Activated naive CD8-positive, alpha-beta T cell treated with anti-CD3 and anti-CD28 coated beads for 36 hours (primary cell): ENCODE measurements at regions not wholly inside any gene's neighbourhood (a gene's known extent, or its start where the extent isn't known, plus 50 kb on each side); places are given as distances from the start of the nearest gene placed in this dataset.

Experiments
- DNase-seq: peaks from one replicate; pipeline ENCODE4 v3.0.0; 2021
- H3K27ac Mint-ChIP-seq: one replicate; pipeline ENCODE4 v1.8.0; 2022; ENCODE audit warnings: mild to moderate bottlenecking, moderate library complexity, mixed read lengths
- H3K27me3 Mint-ChIP-seq: one replicate; pipeline ENCODE4 v1.8.0; 2022; ENCODE audit warnings: mild to moderate bottlenecking, mixed read lengths
- H3K36me3 Mint-ChIP-seq: one replicate; pipeline ENCODE4 v1.8.0; 2021; ENCODE audit warnings: mild to moderate bottlenecking, mixed read lengths
- H3K4me1 Mint-ChIP-seq: one replicate; pipeline ENCODE4 v1.8.0; 2021; ENCODE audit warnings: mixed read lengths
- H3K4me3 Mint-ChIP-seq: one replicate; pipeline ENCODE4 v1.8.0; 2022; ENCODE audit warnings: mild to moderate bottlenecking, moderate library complexity, mixed read lengths
- H3K9me3 Mint-ChIP-seq: one replicate; pipeline ENCODE4 v1.8.0; 2022; ENCODE audit warnings: mixed read lengths

DNA sequence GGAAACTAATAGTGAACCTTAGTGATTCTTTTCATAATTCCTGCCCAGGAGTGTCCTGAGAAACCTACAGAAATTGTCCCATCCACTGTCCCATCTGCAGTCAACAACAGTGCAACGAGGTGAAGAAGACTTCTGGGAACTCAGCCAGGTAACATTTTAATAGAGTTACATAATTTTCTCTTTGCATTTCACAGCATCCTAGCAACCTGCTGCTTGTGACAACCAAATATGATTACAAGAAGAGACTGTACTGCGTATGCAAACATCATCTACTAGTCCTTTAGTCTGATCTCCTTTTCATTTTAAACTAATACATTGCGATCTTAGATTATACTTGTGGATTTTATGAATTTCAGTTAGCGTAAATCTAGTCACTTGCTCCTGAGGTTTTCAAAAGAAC, 951.6 kb downstream of the TFAP2A start:
- no peak overlapping the region for H3K27ac Mint-ChIP-seq

DNA sequence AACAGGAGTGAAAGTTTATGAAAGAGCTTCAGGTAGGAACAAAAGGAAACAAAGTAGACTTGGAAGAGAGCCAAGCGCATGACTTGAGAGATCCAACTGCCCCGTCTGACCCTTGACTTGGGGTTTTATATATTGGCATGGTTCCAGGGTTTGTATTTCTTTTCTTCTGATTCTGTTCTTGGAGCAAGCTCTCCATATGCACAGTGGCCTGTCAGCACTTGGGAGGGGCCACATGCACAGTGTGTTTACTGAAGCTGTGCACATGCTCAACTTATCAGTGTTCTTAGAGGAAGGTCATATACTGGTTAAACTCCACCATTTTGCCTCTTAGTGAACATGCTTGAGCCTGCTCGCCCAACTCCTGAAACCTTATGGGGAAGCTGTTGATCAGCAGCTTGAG, 953.7 kb downstream of the TFAP2A start:
- Mint-ChIP-seq H3K4me1 (no peaks in the 10 kb centered on the region), H3K4me3 (no peak overlapping the region), H3K27me3 (no peaks in the 10 kb centered on the region), H3K36me3 (no peaks in the 10 kb centered on the region), H3K9me3 (no peaks in the 10 kb centered on the region), H3K27ac (no peak overlapping the region)
- no peak for DNase-seq

More for the DNA sequence above, 951.6 kb downstream of the TFAP2A start:
- H3K4me3 Mint-ChIP-seq, result no peak overlapping the region
- DNase-seq, result no peak
- no peaks in the 10 kb centered on the region for H3K9me3 Mint-ChIP-seq
- H3K36me3 Mint-ChIP-seq, result no peaks in the 10 kb centered on the region
- H3K4me1 Mint-ChIP-seq, result no peaks in the 10 kb centered on the region
- H3K27me3 Mint-ChIP-seq, result no peaks in the 10 kb centered on the region

DNA sequence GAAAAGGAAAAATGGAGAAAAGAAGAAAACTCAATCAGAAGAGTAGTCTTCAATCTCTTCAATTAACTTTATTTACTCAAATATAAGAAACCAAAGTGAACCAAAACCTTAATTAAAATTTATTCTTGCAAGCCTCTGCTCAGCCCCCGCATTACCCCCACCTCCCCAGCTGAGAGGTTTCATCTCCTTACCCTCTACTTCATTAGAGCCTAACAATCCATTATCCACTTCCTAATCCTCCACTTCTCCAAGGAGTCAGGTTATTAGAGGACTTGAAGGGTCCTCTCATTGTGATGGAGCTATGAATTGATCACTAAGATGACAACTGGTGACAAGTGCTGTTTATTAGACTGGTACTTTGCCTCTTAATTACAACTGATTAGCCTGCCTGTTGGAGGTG, 956.5 kb downstream of the TFAP2A start:
- Mint-ChIP-seq H3K27me3 (no peaks in the 10 kb centered on the region), H3K9me3 (no peaks in the 10 kb centered on the region), H3K4me3 (no peak overlapping the region), H3K36me3 (no peaks in the 10 kb centered on the region), H3K27ac (no peak overlapping the region), H3K4me1 (no peaks in the 10 kb centered on the region)
- DNase-seq, result no peak

DNA sequence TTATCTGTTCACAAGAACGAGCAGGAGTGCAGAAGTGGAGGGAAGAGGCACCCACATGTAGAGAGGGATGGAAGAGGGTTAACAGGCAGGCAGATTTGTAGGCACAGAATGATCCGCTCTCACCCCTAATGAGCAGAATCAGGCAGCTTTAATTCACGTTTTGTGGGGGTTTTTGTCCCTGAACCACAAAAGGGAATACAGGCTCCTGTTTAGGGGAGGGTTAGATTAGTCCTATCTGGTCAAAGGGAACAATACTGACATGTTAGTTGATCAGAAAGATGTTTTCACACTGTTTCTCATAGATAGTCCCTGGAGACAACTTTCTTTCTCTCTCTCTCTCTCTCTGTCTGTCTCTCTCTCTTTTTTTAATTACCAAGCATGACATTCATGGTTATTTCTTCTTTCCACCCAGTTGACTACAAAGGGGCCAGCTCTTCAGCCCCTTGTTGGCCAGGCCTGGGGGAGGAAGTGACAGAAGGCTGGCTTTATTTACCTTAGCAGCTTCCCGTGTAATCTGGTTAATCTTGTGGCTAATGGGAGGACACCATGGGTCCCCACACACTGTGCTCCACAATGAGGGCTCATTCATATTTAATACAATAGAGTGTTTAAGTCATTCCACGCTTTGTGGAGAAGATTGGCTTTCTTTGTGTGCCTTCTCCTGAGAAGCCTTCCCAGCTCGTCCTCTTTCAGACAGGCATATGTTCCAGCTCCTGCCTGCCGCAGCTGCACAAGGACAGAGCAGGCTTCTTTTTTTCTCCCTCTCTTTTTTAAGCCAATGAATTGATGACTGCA, 958.8 kb downstream of the TFAP2A start:
- Mint-ChIP-seq H3K4me3 (no peak overlapping the region), H3K36me3 (no peaks in the 10 kb centered on the region), H3K27me3 (no peaks in the 10 kb centered on the region), H3K9me3 (no peaks in the 10 kb centered on the region), H3K4me1 (no peaks in the 10 kb centered on the region), H3K27ac (no peak overlapping the region)
- DNase-seq, result no peak

DNA sequence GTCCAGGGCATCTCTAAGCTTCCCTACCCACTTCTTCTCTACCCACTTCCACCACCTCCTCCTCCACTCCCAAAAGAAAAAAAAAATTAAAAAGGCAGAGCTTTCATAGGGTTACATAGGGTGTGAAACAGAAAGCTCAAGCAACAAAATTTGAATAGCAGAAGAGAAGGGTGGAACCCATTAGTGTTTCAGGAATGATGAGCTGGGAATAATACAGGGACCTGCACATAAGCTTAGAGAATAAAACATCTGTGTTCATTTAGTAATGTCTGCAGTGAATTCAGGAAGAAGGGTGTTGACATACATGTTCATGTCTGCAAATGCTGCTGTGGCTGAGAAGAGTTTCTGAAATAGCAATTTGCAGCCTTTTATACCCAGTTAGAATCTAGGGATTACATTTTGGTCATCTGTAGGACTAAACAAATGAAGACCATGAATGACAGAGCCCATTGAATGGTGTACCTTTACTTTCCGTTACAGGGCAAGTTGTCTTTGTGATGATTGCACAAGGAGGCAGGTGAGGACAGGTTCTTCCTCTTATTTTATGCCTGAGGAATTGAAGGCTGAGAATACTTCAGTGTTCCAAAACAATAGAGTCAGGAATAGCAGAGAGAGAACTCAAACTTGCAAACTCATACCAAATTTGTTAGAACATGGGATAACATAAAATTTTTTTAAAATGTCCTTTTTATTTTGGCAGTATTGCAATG, 975.1 kb downstream of the TFAP2A start:
- no peak overlapping the region for H3K27ac Mint-ChIP-seq
- H3K4me1 Mint-ChIP-seq, result no peaks in the 10 kb centered on the region
- DNase-seq, result no peak
- no peaks in the 10 kb centered on the region for H3K36me3 Mint-ChIP-seq
- H3K9me3 Mint-ChIP-seq, result peaks cover 7% of the 10 kb centered on the region
- H3K27me3 Mint-ChIP-seq, result no peaks in the 10 kb centered on the region
- no peak overlapping the region for H3K4me3 Mint-ChIP-seq

DNA sequence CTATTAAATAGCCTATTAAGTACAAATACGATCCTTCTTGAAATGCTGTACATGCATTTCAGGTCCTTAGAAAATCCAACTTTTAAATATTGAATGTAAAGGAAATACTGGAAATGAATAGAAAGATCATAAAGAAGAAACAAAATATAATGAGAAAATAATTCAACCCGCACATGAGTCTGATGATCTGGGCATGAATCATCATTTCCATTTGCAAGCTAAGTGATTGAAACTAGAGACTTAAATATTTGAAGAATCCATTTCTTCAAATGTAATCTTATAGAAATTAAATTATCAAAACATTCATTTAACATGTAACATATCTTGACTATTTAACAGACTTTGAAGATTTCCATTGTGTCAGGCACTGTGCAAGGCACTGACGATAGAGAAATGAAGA, 977.0 kb downstream of the TFAP2A start:
- Mint-ChIP-seq H3K4me3 (no peak overlapping the region), H3K9me3 (peaks cover 1% of the 10 kb centered on the region), H3K27me3 (no peaks in the 10 kb centered on the region), H3K36me3 (no peaks in the 10 kb centered on the region), H3K4me1 (no peaks in the 10 kb centered on the region), H3K27ac (no peak overlapping the region)
- DNase-seq, result no peak

DNA sequence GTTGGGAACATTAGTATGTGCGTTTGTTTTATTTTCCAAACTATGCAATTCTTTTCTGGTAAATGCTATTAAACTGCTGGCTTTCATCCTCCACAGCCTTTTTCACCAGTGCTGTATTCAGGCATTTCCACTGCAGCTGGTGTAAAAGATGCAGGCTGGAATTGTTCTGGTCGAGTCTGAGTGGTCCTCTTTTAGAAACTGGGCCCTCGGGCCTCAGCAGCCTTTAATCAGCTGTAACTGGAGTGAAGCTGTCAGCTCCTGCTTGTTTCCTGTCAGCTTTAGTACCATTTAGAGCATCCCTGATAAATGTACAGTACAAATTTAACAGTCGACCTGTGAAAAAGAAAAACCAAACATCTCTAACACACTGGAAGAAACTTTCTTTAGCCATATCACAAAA, 979.6 kb downstream of the TFAP2A start:
- H3K27ac Mint-ChIP-seq, result no peak overlapping the region
- H3K36me3 Mint-ChIP-seq, result no peaks in the 10 kb centered on the region
- no peaks in the 10 kb centered on the region for H3K27me3 Mint-ChIP-seq
- H3K4me1 Mint-ChIP-seq, result no peaks in the 10 kb centered on the region
- no peak overlapping the region for H3K4me3 Mint-ChIP-seq
- no peaks in the 10 kb centered on the region for H3K9me3 Mint-ChIP-seq
- DNase-seq, result no peak

DNA sequence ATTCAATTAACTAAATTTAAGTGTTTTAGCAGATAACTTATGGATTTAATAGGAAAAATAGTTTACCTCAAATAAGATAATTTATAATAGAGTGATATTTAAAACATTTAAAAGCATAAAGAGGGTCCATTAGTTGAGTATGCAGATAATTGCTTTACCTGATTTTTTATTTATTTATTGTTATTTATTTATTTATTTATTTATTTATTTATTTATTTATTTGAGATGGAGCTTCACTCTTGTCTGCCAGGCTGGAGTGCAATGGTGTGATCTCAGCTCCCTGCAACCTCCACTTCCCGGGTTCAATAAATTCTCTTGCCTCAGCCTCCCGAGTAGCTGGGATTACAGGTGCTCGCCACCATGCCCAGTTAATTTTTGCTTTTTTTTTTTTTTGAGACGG, 982.9 kb downstream of the TFAP2A start:
- Mint-ChIP-seq H3K27ac (no peak overlapping the region), H3K4me1 (no peaks in the 10 kb centered on the region), H3K36me3 (no peaks in the 10 kb centered on the region), H3K27me3 (no peaks in the 10 kb centered on the region), H3K4me3 (no peak overlapping the region), H3K9me3 (peaks cover 2% of the 10 kb centered on the region)
- no peak for DNase-seq

DNA sequence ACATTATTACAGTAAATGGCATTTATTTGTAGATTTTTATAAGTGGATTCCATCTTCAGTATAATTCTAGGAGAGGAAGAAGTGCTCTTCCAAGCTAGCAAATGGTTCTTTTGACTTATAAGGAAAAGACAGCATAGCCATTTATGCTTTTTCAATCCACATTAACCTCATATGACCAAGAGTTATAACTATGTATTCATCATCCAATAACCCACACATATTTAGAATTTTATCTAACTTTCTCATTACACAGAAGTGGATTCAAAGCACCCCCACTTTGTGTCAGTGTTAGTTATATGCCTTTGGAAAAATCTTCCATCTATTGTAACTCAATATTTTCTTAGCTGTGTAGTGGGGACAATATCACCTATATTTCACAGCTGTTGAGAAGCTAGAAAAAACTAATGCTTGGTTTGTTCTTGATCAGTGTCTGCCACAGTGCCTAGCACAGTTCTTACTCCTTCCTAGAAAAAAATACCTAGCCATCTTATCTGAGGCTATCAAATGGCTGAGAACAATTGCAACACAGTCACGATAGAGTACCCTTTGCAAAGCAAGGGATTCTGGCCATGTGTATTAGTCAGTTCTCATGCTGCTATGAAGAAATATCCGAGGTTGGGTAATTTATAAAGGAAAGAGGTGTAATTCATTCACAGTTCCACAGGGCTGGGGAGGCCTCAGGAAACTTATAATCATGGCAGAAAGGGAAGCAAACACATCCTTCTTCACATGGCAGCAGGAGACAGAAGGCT, 986.3 kb downstream of the TFAP2A start:
- no peak overlapping the region for H3K4me3 Mint-ChIP-seq
- DNase-seq, result no peak
- no peaks in the 10 kb centered on the region for H3K4me1 Mint-ChIP-seq
- H3K27me3 Mint-ChIP-seq, result no peaks in the 10 kb centered on the region
- no peak overlapping the region for H3K27ac Mint-ChIP-seq
- no peaks in the 10 kb centered on the region for H3K36me3 Mint-ChIP-seq
- H3K9me3 Mint-ChIP-seq, result peaks cover 2% of the 10 kb centered on the region

DNA sequence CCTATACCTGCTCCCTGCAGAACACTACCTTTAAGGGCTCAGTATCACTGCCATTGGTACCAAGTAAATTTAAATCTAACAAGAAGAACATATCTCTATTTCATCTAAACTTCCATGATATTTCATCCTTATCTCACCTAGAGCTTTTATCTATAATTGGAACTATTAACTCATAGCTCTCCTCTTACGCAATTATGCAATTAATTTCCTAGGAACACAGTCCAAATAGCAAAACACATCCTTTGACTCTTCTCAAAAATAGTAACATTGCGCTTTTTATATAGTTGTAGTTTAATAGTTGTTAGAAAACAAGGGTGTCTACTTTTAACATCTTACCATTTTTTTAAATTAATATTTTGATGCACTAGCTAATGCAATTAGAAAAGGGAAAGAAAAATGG, 986.8 kb upstream of the SLC35B3 start:
- no peaks in the 10 kb centered on the region for H3K27me3 Mint-ChIP-seq
- DNase-seq, result no peak
- no peaks in the 10 kb centered on the region for H3K36me3 Mint-ChIP-seq
- H3K4me3 Mint-ChIP-seq, result no peak overlapping the region
- no peak overlapping the region for H3K27ac Mint-ChIP-seq
- peaks cover 2% of the 10 kb centered on the region for H3K9me3 Mint-ChIP-seq
- H3K4me1 Mint-ChIP-seq, result no peaks in the 10 kb centered on the region

DNA sequence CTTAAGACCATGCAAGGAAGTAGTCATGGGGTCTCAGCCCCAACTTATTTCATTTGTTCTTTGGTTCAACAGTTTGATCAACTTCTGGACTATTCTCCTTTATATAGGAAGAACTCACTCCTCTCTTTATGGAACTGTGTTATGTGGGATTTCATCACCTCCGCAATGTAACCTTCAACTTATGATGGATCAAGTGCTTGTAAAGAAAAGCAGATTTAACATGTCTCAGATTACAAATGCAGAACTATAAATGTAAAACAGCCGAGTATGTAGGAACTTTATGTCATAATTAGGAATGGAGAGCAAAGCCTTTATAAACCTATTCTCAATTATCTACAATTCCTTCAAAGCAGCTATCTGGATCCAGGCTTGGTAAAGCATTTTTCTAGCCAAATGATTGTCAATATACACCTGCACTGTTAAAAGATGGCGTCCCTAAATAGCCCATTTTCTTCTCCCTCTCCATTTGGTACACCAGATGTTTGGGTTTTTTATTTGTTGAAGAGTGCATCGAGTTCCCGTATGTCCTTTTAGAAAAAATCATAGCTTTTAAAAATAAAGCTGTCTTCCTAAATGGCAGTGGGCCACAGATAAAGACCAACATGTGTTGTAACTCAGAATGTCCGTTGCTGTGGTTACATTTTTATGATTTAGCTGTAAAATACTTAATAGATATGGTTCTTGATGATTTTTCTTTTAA, 985.1 kb upstream of the SLC35B3 start:
- Mint-ChIP-seq H3K36me3 (no peaks in the 10 kb centered on the region), H3K4me3 (no peak overlapping the region), H3K9me3 (peaks cover 2% of the 10 kb centered on the region), H3K27me3 (no peaks in the 10 kb centered on the region), H3K27ac (no peak overlapping the region), H3K4me1 (no peaks in the 10 kb centered on the region)
- DNase-seq, result no peak

DNA sequence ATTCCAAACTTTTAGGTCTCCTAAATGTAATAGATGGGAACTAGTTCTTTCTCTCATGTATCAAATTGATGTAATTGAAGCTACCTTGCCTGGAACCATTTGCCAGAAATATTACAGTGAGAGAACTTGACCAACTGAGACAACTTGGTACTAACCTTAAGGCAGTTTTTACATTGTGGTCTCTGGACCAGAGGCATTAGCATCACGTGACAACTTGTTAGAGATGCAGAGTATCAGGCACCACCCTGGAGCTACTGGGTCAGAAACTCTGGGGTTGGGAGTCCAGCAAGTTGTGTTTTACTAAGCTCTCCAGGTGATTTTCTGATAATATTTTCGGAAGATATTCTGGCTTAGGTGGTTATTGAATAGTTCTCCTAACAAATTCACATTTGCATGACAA, 982.1 kb upstream of the SLC35B3 start:
- H3K4me1 Mint-ChIP-seq, result no peaks in the 10 kb centered on the region
- DNase-seq, result no peak
- H3K27me3 Mint-ChIP-seq, result no peaks in the 10 kb centered on the region
- no peaks in the 10 kb centered on the region for H3K36me3 Mint-ChIP-seq
- H3K9me3 Mint-ChIP-seq, result peaks cover 2% of the 10 kb centered on the region
- H3K4me3 Mint-ChIP-seq, result no peak overlapping the region
- H3K27ac Mint-ChIP-seq, result no peak overlapping the region

DNA sequence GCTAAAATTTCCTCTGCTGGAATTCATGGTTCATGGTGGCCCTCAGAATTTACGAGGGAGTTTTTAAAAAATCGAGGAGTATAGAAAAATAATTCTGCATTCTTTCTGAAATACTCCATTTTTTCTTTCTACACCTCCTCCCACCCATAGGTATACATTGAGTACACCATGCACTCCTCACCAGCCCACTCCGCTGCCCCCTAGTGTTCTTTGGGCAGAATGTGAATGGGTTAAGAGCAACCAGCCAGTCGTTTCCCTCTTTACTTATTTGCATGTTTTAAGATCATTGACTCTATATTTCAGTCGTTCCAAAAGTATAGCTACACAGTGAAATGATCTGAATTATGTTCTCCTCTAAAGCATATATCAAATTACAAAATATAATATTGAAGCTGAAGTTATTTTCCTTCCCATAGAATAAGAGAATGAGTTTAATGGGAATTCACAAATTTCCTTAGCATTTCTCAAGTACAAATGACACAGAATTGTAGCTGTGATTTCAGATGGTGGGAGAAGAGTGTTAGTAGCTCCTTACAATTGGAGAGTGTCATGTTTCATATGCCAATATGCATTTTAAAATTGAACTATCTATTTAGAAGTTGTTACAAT, 977.7 kb upstream of the SLC35B3 start:
- no peak overlapping the region for H3K27ac Mint-ChIP-seq
- no peak for DNase-seq
- no peaks in the 10 kb centered on the region for H3K4me1 Mint-ChIP-seq
- no peak overlapping the region for H3K4me3 Mint-ChIP-seq
- H3K9me3 Mint-ChIP-seq, result no peaks in the 10 kb centered on the region
- no peaks in the 10 kb centered on the region for H3K36me3 Mint-ChIP-seq
- no peaks in the 10 kb centered on the region for H3K27me3 Mint-ChIP-seq

DNA sequence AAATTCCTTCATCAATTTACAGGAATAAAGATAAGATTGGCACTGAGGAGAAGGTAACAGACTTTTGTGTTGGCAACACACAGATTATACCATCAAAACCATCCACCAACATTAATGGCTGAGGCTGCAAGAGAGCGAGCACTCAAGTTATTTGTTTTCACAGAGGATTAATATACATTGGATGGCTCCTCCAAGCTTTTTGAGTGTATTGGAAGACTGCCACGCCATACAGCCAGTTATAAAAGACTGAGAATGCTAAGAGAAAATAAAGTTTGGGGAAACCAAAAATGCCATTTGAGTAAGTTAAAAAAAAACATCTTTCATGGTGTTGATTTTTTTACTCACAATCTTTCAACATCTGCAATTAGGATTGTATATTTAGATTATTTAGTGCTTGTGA, 973.8 kb upstream of the SLC35B3 start:
- Mint-ChIP-seq H3K36me3 (no peaks in the 10 kb centered on the region), H3K4me3 (no peak overlapping the region), H3K27me3 (no peaks in the 10 kb centered on the region), H3K9me3 (no peaks in the 10 kb centered on the region), H3K27ac (no peak overlapping the region), H3K4me1 (no peaks in the 10 kb centered on the region)
- DNase-seq, result no peak
